ENCODE measurements at regions not wholly inside any gene's neighbourhood (a gene's known extent, or its start where the extent isn't known, plus 50 kb on each side); places are given as distances from the start of the nearest gene placed in this dataset.

- CTCF ChIA-PET, result no interaction called here
- H3K36me3 Mint-ChIP-seq (ENCODE audit: low read depth), result no peaks in the 10 kb centered on the region
- intact Hi-C loops (cut with micrococcal nuclease), result no loop called here
Observed at GRCh38 chr3:24033818-24034217, 88.7 kb downstream of the NR1D2 start.

GRCh38 chr3:24034464-24034863, 89.4 kb downstream of the NR1D2 start:
- peaks cover 3% of the 10 kb centered on the region for H3K27me3 Mint-ChIP-seq (ENCODE audit: low read depth)
- CTCF ChIA-PET, result no interaction called here
- H3K4me3 Mint-ChIP-seq, result no peak overlapping the region
- peaks cover 3% of the 10 kb centered on the region for H3K9me3 Mint-ChIP-seq
- no peak for DNase-seq
- no peak overlapping the region for H3K27ac Mint-ChIP-seq
- intact Hi-C loops (cut with micrococcal nuclease), result no loop called here
- H3K4me1 Mint-ChIP-seq (ENCODE audit: low read depth), result no peaks in the 10 kb centered on the region
- H3K36me3 Mint-ChIP-seq (ENCODE audit: low read depth), result no peaks in the 10 kb centered on the region

More at GRCh38 chr3:24033818-24034217, 88.7 kb downstream of the NR1D2 start:
- no peak overlapping the region for H3K27ac Mint-ChIP-seq
- no peak overlapping the region for H3K4me3 Mint-ChIP-seq
- peaks cover 3% of the 10 kb centered on the region for H3K9me3 Mint-ChIP-seq
- H3K4me1 Mint-ChIP-seq (ENCODE audit: low read depth), result no peaks in the 10 kb centered on the region
- DNase-seq, result no peak
- H3K27me3 Mint-ChIP-seq (ENCODE audit: low read depth), result peaks cover 5% of the 10 kb centered on the region

- Mint-ChIP-seq H3K4me1 (ENCODE audit: low read depth) (no peaks in the 10 kb centered on the region), H3K36me3 (ENCODE audit: low read depth) (no peaks in the 10 kb centered on the region), H3K27ac (no peak overlapping the region), H3K27me3 (ENCODE audit: low read depth) (no peaks in the 10 kb centered on the region), H3K4me3 (no peak overlapping the region), H3K9me3 (no peaks in the 10 kb centered on the region)
- CTCF ChIA-PET, result no interaction called here
- no peak for DNase-seq
- intact Hi-C loops (cut with micrococcal nuclease), result no loop called here
Observed at GRCh38 chr3:24037971-24038370, 92.9 kb downstream of the NR1D2 start.

GRCh38 chr3:24040311-24040710, 95.2 kb downstream of the NR1D2 start:
- Mint-ChIP-seq H3K36me3 (ENCODE audit: low read depth) (no peaks in the 10 kb centered on the region), H3K4me3 (no peak overlapping the region), H3K27ac (no peak overlapping the region), H3K9me3 (no peaks in the 10 kb centered on the region), H3K27me3 (ENCODE audit: low read depth) (peaks cover 3% of the 10 kb centered on the region), H3K4me1 (ENCODE audit: low read depth) (no peaks in the 10 kb centered on the region)
- CTCF ChIA-PET, result no interaction called here
- intact Hi-C loops (cut with micrococcal nuclease), result no loop called here
- no peak for DNase-seq

- H3K27ac Mint-ChIP-seq, result no peak overlapping the region
- DNase-seq, result no peak
- intact Hi-C loops (cut with micrococcal nuclease), result no loop called here
- no peaks in the 10 kb centered on the region for H3K4me1 Mint-ChIP-seq (ENCODE audit: low read depth)
- CTCF ChIA-PET, result interaction anchor here (0.5 to 1.2 kb wide), 3 partner anchors 23 to 837 kb away, joined by 3 to 5 read pairs (median 3); no protein-coding TSS in a partner anchor
- peaks cover 5% of the 10 kb centered on the region for H3K27me3 Mint-ChIP-seq (ENCODE audit: low read depth)
- no peaks in the 10 kb centered on the region for H3K36me3 Mint-ChIP-seq (ENCODE audit: low read depth)
- no peak overlapping the region for H3K4me3 Mint-ChIP-seq
- H3K9me3 Mint-ChIP-seq, result no peaks in the 10 kb centered on the region
Observed at GRCh38 chr3:24042174-24043059, 97.3 kb downstream of the NR1D2 start.

GRCh38 chr3:24043168-24043567, 98.1 kb downstream of the NR1D2 start:
- H3K27me3 Mint-ChIP-seq (ENCODE audit: low read depth), result peaks cover 5% of the 10 kb centered on the region
- no peak for DNase-seq
- no peaks in the 10 kb centered on the region for H3K36me3 Mint-ChIP-seq (ENCODE audit: low read depth)
- intact Hi-C loops (cut with micrococcal nuclease), result no loop called here
- no peak overlapping the region for H3K27ac Mint-ChIP-seq
- CTCF ChIA-PET, result interaction anchor here (0.5 to 1.2 kb wide), 3 partner anchors 24 to 837 kb away, joined by 3 to 5 read pairs (median 3); no protein-coding TSS in a partner anchor
- H3K4me1 Mint-ChIP-seq (ENCODE audit: low read depth), result peaks cover 6% of the 10 kb centered on the region
- H3K9me3 Mint-ChIP-seq, result no peaks in the 10 kb centered on the region
- H3K4me3 Mint-ChIP-seq, result no peak overlapping the region

GRCh38 chr3:24043985-24044384, 98.9 kb downstream of the NR1D2 start:
- H3K27ac Mint-ChIP-seq, result no peak overlapping the region
- no peaks in the 10 kb centered on the region for H3K9me3 Mint-ChIP-seq
- intact Hi-C loops (cut with micrococcal nuclease), result no loop called here
- no peak for DNase-seq
- CTCF ChIA-PET, result interaction anchor here (1.0 kb wide), 1 partner anchor 45 kb away, joined by 3 read pairs; no protein-coding TSS in a partner anchor
- H3K27me3 Mint-ChIP-seq (ENCODE audit: low read depth), result peaks cover 5% of the 10 kb centered on the region
- H3K36me3 Mint-ChIP-seq (ENCODE audit: low read depth), result no peaks in the 10 kb centered on the region
- H3K4me1 Mint-ChIP-seq (ENCODE audit: low read depth), result peaks cover 10% of the 10 kb centered on the region
- H3K4me3 Mint-ChIP-seq, result no peak overlapping the region

GRCh38 chr3:24046214-24046613, 101.1 kb downstream of the NR1D2 start:
- H3K27me3 Mint-ChIP-seq (ENCODE audit: low read depth), result peaks cover 5% of the 10 kb centered on the region
- CTCF ChIA-PET, result no interaction called here
- H3K9me3 Mint-ChIP-seq, result no peaks in the 10 kb centered on the region
- no peaks in the 10 kb centered on the region for H3K36me3 Mint-ChIP-seq (ENCODE audit: low read depth)
- no peak overlapping the region for H3K27ac Mint-ChIP-seq
- peaks cover 10% of the 10 kb centered on the region for H3K4me1 Mint-ChIP-seq (ENCODE audit: low read depth)
- no peak for DNase-seq
- no peak overlapping the region for H3K4me3 Mint-ChIP-seq
- intact Hi-C loops (cut with micrococcal nuclease), result loop anchor here (1.0 kb wide), 1 partner anchor 113 kb away; no protein-coding TSS in a partner anchor

GRCh38 chr3:24047513-24047912, 102.4 kb downstream of the NR1D2 start:
- H3K36me3 Mint-ChIP-seq (ENCODE audit: low read depth), result no peaks in the 10 kb centered on the region
- peaks cover 10% of the 10 kb centered on the region for H3K4me1 Mint-ChIP-seq (ENCODE audit: low read depth)
- H3K4me3 Mint-ChIP-seq, result no peak overlapping the region
- intact Hi-C loops (cut with micrococcal nuclease), result loop anchor here (1.0 kb wide), 1 partner anchor 43 kb away; no protein-coding TSS in a partner anchor
- peaks cover 5% of the 10 kb centered on the region for H3K27me3 Mint-ChIP-seq (ENCODE audit: low read depth)
- CTCF ChIA-PET, result no interaction called here
- no peak overlapping the region for H3K27ac Mint-ChIP-seq
- no peaks in the 10 kb centered on the region for H3K9me3 Mint-ChIP-seq
- DNase-seq, result no peak

- CTCF ChIA-PET, result interaction anchor here (1.2 kb wide), 1 partner anchor 9 kb away, joined by 4 read pairs; no protein-coding TSS in a partner anchor
- no peaks in the 10 kb centered on the region for H3K9me3 Mint-ChIP-seq
- no peak for DNase-seq
- H3K27me3 Mint-ChIP-seq (ENCODE audit: low read depth), result peaks cover 4% of the 10 kb centered on the region
- intact Hi-C loops (cut with micrococcal nuclease), result loop anchor here (1.0 kb wide), 1 partner anchor 105 kb away; no protein-coding TSS in a partner anchor
- H3K4me1 Mint-ChIP-seq (ENCODE audit: low read depth), result peaks cover 10% of the 10 kb centered on the region
- no peaks in the 10 kb centered on the region for H3K36me3 Mint-ChIP-seq (ENCODE audit: low read depth)
- no peak overlapping the region for H3K4me3 Mint-ChIP-seq
- no peak overlapping the region for H3K27ac Mint-ChIP-seq
Observed at GRCh38 chr3:24048843-24049242, 103.8 kb downstream of the NR1D2 start.

GRCh38 chr3:24052446-24052845, 107.4 kb downstream of the NR1D2 start:
- intact Hi-C loops (cut with micrococcal nuclease), result no loop called here
- H3K27ac Mint-ChIP-seq, result no peak overlapping the region
- H3K27me3 Mint-ChIP-seq (ENCODE audit: low read depth), result peaks cover 3% of the 10 kb centered on the region
- H3K36me3 Mint-ChIP-seq (ENCODE audit: low read depth), result no peaks in the 10 kb centered on the region
- DNase-seq, result no peak
- no peaks in the 10 kb centered on the region for H3K9me3 Mint-ChIP-seq
- no peak overlapping the region for H3K4me3 Mint-ChIP-seq
- CTCF ChIA-PET, result no interaction called here
- peaks cover 10% of the 10 kb centered on the region for H3K4me1 Mint-ChIP-seq (ENCODE audit: low read depth)

- Mint-ChIP-seq H3K27ac (no peak overlapping the region), H3K36me3 (ENCODE audit: low read depth) (no peaks in the 10 kb centered on the region), H3K9me3 (no peaks in the 10 kb centered on the region), H3K4me1 (ENCODE audit: low read depth) (no peaks in the 10 kb centered on the region), H3K4me3 (no peak overlapping the region), H3K27me3 (ENCODE audit: low read depth) (peaks cover 5% of the 10 kb centered on the region)
- intact Hi-C loops (cut with micrococcal nuclease), result no loop called here
- no peak for DNase-seq
- CTCF ChIA-PET, result no interaction called here
Observed at GRCh38 chr3:24058940-24059705, 114.0 kb downstream of the NR1D2 start.
